Brain pericyte (primary cell): ENCODE measurements at regions not wholly inside any gene's neighbourhood (a gene's known extent, or its start where the extent isn't known, plus 50 kb on each side); places are given as distances from the start of the nearest gene placed in this dataset.

Source experiments
- DNase-seq: peaks from one replicate; pipeline ENCODE4 v3.0.0-alpha.2; 2012; ENCODE audit warnings: low read depth, low spot score

- no peak for DNase-seq
These were observed 465.6 kb upstream of the IGFBP3 start for GRCh38 chr7:46386428-46387399.

DNA sequence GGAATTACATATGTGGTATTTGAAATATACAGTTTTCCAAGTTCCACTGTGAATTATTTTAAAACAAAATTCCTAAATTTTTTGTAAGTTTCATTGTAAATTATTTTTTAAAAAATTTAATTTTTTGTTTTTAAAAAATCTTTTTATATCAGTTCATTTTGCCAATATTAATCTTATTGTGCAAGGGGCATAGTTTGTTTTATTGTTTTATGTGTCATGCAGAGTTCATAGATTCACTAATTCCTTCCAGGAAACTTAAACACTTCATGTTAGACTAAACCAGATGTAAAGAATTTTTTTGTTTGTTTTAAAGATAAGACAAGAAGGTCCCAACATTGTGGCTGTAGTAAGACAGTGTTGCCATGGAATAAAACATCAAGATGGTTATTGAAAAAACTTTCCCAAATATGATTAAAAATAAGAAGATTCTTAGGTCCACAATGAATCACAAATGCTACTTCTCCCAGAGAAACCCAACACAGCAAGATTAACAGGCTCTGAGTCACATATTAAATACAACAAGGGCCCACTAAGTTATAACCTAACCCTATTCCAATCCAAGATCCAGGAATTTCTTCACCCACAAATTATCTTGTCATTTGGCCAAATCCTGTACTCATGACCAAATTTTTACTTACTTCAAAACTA lies 464.7 kb upstream of the IGFBP3 start:
- DNase-seq: peak; percentile 31

DNA sequence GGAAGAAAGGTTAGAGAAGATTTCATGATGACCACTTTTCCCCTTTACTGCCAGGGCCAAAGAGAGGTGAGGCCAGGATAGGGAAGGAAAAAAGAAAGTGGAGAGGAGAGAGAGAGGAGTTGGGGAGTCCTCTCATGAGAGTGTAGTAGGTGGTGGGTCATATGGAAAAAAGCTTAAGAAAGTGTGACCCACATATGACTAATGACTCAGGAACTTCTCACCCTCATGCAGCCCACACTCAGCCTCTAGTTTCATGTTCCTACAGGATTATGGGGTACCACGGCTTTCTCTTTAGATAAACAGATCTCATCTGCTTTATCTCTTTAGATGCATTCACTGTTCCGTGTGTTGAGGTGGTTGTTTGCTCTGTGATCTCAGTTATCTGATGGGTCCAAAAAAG lies 462.5 kb upstream of the IGFBP3 start:
- no peak for DNase-seq

DNA sequence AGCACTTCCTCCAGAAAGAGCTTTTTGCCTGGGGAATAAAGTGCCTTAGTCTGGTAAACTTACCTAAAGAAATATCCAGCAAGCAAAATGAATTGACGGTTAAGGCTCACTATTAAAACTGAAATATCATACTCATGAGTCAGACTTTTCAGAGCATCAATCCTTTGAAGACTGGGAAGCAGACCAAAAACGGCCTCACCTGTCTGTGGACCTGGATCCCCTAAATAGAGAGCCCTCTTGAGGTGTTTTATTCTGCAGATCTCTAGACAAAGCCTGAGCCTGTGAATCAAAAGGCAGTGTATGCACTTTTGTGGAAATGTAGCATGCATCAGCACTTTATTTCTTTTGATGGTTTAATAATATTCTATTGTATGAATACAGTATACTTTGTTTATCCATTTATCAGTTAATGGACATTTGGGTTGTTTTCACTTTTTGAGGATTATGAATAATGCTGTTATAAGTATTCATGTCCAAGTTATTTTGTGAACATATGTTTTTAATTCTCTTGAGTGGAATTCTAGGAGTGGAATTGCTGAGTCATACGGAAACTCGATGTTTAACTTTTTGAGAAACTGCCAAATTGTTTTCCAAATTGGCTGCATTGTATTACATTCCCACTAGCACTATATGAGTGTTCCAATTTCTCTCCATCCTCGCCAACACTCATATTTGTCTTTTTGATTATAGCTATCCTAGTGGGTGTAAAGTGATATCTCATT lies 449.0 kb upstream of the IGFBP3 start:
- peak; percentile 61 for DNase-seq

DNA sequence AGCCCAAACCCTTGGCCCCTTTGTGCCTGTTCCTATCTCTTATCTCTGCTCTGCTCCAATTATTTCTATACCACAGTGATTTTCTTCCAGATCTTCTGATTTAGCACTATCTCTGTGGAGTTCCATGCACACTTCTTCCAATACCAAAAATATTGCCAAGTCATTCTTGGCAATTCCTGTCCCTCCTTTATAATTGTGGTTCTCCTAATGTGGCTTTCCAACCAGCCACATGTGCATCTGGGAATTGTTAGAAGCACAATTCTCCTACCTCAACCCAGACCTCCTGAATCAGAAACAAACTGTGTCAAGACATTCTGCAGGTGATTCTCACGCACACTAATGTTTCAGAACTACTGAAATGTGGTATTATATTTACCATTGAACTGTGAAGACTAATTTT lies 447.8 kb upstream of the IGFBP3 start:
- no peak for DNase-seq

DNA sequence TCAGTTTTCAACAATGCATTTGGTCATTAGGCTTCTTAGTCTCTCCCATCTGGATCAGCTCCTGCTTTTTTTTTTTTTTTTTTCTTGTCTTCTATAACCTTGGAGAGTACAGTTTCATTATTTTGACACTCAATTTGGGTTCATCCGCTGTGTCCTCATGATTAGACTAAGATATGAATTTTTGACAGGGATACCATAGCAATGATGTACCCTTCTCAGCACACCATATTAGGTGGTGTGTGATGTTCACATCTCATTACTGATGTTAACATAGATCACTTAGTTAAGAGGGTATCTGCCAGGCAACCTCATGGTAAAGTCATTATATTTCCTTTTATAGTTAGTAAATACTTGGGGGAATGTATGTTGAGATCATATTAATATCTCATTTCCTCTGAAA lies 445.5 kb upstream of the IGFBP3 start:
- no peak for DNase-seq

- DNase-seq: no peak
These were observed 442.6 kb upstream of the IGFBP3 start for GRCh38 chr7:46363688-46364087.

GRCh38 chr7:46360811-46361210 lies 439.7 kb upstream of the IGFBP3 start:
- DNase-seq: no peak

DNA sequence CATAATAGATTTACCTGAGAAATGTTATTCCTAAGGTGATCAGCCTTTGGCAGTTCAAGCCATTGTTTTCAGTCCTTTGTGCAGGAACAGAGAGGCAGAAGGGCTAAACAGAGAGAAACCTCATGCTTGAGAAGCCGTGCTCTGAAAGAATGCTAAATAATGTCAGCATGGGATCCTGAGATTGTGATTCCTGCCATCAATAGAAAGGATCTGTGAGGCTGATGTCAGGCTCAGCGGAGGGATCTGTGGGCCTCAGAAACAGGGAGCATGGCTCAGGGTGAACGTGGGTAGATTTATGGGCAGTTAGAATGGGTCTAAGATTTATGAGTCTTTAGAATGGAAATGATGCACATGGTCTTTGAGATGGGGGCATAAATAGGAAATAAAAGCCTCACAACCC lies 439.2 kb upstream of the IGFBP3 start:
- DNase-seq: no peak

GRCh38 chr7:46357851-46358250 lies 436.8 kb upstream of the IGFBP3 start:
- no peak for DNase-seq

DNA sequence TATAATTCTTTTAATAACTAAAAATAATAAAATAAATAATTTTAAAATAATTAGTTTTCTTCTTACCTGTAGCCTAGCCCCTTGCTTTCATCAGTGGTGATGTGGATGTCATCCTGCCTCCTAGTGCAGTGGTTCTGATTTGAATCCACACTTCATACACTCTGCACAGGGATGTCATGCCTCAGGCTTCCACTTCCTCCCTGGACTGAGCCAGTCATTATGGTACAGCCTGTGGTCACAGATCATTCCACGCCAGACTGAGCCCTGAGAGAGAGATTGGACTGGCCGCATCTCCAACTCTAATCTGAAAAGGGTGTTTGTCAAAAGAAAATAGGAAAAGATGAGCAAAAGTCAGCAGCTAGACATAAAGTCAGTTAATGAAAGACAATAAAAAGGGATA lies 436.2 kb upstream of the IGFBP3 start:
- no peak for DNase-seq

DNA sequence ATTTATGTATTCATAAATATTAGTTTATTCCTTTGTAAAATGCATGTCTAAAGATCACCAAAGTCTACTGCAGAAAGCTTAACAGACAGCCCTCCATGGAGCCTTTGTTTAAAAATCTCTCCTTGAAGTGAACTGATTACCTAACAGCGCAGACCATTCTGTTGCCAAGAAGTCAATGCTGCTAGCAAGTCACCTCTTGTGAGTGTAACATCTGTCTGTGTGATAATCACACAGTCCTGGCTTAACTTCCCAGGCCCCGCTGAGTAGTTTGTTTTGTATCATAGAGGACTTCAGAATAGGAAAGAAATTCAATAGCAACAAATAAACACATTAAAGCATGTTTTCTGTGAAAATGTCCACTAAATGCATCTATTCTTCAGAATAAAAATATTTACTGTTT lies 435.3 kb upstream of the IGFBP3 start:
- DNase-seq: no peak

GRCh38 chr7:46355331-46355730 lies 434.3 kb upstream of the IGFBP3 start:
- no peak for DNase-seq

DNA sequence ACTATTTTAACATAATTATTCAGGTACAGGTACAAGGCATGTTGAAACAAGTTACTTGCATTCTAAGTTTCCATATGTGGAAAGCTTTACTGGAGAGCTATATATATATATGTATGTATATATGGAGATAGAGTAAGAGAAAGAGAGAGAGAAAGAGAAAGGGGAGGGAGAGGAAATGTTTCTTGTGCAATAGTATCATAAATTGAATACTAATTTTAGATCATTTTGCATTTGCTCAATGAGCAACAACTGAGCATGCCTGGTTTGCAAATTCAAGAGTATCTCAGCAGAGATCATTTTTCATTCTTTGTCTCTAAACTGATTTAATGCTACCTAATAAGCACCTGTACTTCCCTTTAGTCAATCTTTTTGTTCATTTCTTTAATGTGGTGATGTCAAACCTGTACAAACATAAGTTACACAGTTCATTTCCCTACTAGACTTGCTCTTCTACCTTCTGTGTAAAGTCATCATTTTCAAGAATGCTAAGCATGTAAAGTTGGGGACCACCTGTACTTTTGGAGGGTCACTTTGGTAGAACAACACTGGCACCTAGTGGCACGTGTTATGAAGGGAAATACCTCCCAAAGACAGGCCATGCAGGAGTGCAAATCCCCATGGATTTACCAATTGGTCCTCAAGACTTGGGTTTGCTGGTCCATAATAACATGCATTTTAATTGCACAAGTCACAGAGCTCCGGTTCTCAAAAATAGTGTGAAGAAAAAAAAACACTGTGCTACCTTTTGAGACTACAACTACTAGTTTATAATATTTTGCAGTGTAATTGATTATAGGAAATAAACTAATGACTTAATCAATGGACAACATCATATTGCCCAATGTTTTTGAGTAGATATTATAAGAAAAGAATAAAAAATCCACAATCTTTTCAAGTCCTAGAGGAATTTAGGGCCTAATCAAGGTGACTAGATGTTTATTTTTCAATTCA lies 431.2 kb upstream of the IGFBP3 start:
- peak; percentile 10 for DNase-seq

DNA sequence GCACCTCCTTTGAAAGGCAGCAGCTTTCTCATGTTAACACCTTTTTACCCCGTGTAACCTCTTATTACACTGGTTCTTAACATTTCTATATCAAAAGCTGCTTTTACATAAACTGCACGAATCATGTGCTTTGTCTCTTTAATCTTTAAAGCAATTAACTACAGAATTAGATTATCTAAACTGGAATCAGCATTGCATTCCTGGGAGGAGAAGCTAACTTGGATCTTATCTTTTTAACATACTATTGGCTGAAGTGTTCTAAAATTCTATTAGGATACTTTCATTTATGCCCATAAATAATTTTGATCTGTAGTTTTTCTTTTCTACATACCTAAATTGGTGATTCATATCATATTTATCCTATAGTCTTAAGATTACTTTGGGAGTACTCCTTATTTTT lies 428.4 kb upstream of the IGFBP3 start:
- no peak for DNase-seq

GRCh38 chr7:46344533-46344932 lies 423.5 kb upstream of the IGFBP3 start:
- DNase-seq: no peak

DNA sequence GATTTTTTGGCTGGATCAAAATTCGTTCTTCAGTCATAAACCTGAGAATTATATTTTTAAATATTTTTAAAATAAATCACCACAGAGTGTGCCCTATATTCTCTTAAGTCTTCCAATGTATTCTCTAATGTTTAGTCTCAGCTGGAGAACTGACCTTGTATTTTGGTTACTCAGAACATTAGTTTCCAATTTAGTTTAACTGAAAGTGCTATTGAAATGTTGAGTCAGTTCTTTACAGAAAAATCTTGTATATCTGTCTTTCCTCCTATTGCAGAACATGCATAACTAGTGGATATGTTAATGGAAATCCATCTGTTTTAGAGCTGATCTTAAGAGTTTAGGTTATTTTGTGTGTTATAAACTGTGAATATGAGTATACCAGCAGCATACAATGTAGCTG lies 422.7 kb upstream of the IGFBP3 start:
- no peak for DNase-seq

- no peak for DNase-seq
These were observed 401.9 kb upstream of the IGFBP3 start for GRCh38 chr7:46322937-46323336.

- peak; percentile 17 for DNase-seq
These were observed 400.6 kb upstream of the IGFBP3 start for GRCh38 chr7:46321556-46322205.

DNA sequence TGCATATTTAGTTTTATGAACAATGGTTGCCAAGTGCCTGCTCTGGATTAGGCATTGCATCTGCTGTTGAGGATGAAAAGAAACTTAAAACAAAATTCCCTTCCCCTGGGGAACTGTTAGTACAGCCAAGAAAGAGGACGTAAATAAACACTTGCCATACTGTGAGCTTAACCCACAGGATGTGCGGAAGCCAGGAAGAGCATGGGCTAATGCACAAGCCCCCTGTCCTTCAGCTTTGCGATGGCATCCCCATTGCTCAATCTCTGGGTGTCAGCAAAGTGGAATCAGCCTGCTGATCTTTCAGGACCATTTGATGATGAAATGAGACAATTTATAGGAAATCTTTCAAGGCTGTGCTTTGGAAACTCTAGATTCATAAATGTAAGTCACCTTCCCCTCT lies 399.9 kb upstream of the IGFBP3 start:
- DNase-seq: peak; percentile 50

GRCh38 chr7:46319841-46320240 lies 398.8 kb upstream of the IGFBP3 start:
- no peak for DNase-seq
